Gastrocnemius medialis (tissue), 4 donors: ENCODE measurements at regions not wholly inside any gene's neighbourhood (a gene's known extent, or its start where the extent isn't known, plus 50 kb on each side); places are given as distances from the start of the nearest gene placed in this dataset.
"Not testable (repeated sequence)": the region's sequence is repeated elsewhere in the genome, so short reads cannot be mapped to it uniquely, and the experiment has no call there.

Experiments
- ATAC-seq, 2 donors: fragments of 150-250 bp; one replicate each; pipeline ENCODE4 v1.9.1; 2016
- DNase-seq, 2 donors: peaks; one replicate each; pipeline ENCODE4 v3.0.0-alpha.2; 2019
- H3K27ac ChIP-seq, 4 donors: fragments of 200-600 bp; sonication (generic); 1 replicate in 1 of 4; 2 replicates in 3 of 4; pipeline ENCODE4 v1.5.1; 2016 to 2018; ENCODE audit warnings: mild to moderate bottlenecking in 2 of 4, moderate library complexity in 1 of 4
- H3K27me3 ChIP-seq, 3 donors: fragments of 200-600 bp; sonication (generic) in 2 of 3; 1 replicate in 1 of 3; 2 replicates in 2 of 3; pipeline versions ENCODE4 v1.5.1 to v1.6.0; 2016 to 2019; ENCODE audit warnings: mild to moderate bottlenecking in 1 of 3, moderate library complexity in 1 of 3
- H3K36me3 ChIP-seq, 2 donors: fragments of 200-600 bp; sonication (generic) in 1 of 2; one replicate each; pipeline ENCODE4 v1.5.1; 2017 to 2018
- H3K4me1 ChIP-seq, 2 donors: fragments of 200-600 bp; sonication (generic) in 1 of 2; one replicate each; pipeline ENCODE4 v1.5.1; 2016 to 2017; ENCODE audit warnings: mild to moderate bottlenecking in 2 of 2
- H3K4me3 ChIP-seq, 4 donors: fragments of 200-600 bp; sonication (generic) in 3 of 4; 1 replicate in 1 of 4; 2 replicates in 3 of 4; pipeline ENCODE4 v1.5.1; 2016 to 2019; ENCODE audit warnings: mild to moderate bottlenecking in 2 of 4
- H3K9me3 ChIP-seq, 3 donors: fragments of 200-600 bp; sonication (generic) in 2 of 3; 1 replicate in 1 of 3; 2 replicates in 2 of 3; pipeline ENCODE4 v1.5.1; 2016 to 2019
- POLR2A ChIP-seq, 2 donors: fragments of 450-650 bp; IDR thresholded peaks; one replicate each; pipeline ENCODE4 v1.6.1; 2017; ENCODE audit warnings: antibody characterized with exemption in 2 of 2, mild to moderate bottlenecking in 2 of 2, moderate library complexity in 2 of 2
- in situ Hi-C, 4 donors: fragments of 200-750 bp; cut with MboI; loops; one replicate each; pipeline versions ENCODE4 v1.15.0 to v1.8.0; 2017; ENCODE audit warnings: low sequenced_read_pairs in 4 of 4
- intact Hi-C: fragments of 100-400 bp; cut with DNase I; formaldehyde crosslinking; loops from one replicate; pipeline ENCODE4 v1.15.1; 2023; ENCODE audit warnings: low total_unique reads
- TF ChIP-seq, protein P1 (sequence below), 5 experiments: fragments of 450-650 bp in 3 of 5; fragments of 200-600 bp in 2 of 5; sonication (generic) in 2 of 5; IDR thresholded peaks in 4 of 5; conservative IDR thresholded peaks in 1 of 5; 1 replicate in 4 of 5; 2 replicates in 1 of 5; pipeline ENCODE4 v1.5.1; 2016 to 2019; ENCODE audit warnings: antibody characterized with exemption in 5 of 5, mild to moderate bottlenecking in 3 of 5, moderate library complexity in 3 of 5

DNA sequence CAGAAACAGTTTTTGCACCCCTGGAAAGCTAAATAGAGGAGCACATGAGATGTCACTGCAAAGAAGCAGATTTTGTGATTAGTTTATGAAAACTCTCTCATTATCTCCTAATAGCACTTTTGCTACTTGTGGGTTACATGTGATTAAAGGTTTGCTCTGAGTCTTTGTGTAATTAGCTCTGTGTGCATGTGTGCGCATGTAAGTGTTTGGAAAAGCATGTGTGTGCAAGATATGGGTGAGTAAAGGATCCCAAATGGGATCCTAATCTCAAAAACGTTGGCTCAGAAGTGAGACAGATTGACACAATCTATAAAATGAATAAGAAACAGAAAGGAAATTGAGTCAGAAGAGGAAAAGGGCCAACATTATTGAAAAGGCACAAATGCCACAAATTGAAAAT, 104.5 kb downstream of the SKIDA1 start:
- H3K36me3 ChIP-seq, result no peaks in the 10 kb centered on the region
- H3K27ac ChIP-seq, result no peak overlapping the region
- in situ Hi-C loops, result no loop called here
- no peak overlapping the region for H3K4me3 ChIP-seq
- no peaks in the 10 kb centered on the region for H3K9me3 ChIP-seq
- H3K27me3 ChIP-seq, result no peaks in the 10 kb centered on the region
- no peak for ATAC-seq
- DNase-seq, result no peak
- no peaks in the 10 kb centered on the region for H3K4me1 ChIP-seq
- intact Hi-C loops, result no loop called here
- TF ChIP-seq, protein P1, sequence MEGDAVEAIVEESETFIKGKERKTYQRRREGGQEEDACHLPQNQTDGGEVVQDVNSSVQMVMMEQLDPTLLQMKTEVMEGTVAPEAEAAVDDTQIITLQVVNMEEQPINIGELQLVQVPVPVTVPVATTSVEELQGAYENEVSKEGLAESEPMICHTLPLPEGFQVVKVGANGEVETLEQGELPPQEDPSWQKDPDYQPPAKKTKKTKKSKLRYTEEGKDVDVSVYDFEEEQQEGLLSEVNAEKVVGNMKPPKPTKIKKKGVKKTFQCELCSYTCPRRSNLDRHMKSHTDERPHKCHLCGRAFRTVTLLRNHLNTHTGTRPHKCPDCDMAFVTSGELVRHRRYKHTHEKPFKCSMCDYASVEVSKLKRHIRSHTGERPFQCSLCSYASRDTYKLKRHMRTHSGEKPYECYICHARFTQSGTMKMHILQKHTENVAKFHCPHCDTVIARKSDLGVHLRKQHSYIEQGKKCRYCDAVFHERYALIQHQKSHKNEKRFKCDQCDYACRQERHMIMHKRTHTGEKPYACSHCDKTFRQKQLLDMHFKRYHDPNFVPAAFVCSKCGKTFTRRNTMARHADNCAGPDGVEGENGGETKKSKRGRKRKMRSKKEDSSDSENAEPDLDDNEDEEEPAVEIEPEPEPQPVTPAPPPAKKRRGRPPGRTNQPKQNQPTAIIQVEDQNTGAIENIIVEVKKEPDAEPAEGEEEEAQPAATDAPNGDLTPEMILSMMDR (IDR thresholded peaks at IDR 0.05 in 4 of 5, conservative IDR thresholded peaks at IDR 0.05 in 1 of 5), result no peak
- TF ChIP-seq POLR2A (IDR thresholded peaks at IDR 0.05), result no peak

DNA sequence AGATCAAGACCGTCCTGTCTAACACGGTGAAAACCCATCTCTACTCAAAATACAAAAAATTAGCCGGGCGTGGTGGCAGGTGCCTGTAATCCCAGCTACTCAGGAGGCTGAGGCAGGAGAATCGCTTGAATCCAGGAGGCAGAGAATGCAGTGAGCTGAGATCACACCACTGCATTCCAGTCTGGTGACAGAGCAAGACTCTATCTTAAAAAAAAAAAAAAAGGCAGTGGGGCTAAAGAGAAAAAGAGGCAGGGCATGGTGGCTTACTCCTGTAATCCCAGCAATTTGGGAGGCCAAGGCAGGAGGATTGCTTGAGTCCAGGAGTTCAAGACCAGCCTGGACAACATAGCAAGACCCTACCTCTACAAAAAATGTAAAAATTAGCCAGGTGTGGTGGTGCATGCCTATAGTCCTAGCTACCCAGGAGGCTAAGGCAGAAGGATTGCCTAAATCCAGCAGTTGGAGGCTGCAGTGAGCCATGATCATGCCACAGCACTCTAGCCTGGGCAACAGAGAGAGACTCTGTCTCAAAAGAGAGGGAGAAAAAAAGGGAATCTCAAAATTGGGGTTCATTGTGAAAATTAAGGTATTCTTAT, 106.4 kb downstream of the SKIDA1 start:
- not testable (repeated sequence) for DNase-seq, ATAC-seq, H3K27ac ChIP-seq

DNA sequence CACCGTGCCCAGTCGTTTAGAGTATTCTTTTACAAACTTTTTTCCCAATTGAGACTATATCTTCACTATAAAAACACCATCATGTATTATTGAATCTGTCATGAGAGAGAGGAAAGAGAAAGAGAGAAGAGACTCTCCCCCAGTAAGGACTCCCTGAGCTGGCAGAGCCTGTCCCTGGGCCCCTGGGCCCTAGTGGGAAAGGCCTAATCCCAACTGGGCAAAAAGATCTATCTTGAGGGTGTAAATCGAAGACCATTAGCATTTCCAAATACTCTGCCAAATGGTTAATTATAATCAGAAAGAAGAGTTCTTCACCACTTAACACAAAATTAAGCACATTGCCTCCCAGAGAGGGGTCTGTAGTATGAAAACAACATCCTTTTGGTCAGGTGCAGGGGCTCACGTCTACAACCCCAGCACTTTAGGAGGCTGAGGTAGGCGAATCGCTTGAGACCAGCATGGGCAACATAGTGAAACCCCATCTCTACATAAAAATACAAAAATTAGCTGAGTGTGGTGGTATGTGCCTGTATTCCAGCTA, 108.2 kb downstream of the SKIDA1 start:
- no peaks in the 10 kb centered on the region for H3K9me3 ChIP-seq
- H3K27ac ChIP-seq, result no peak overlapping the region
- ATAC-seq (no peak), DNase-seq (no peak)
- in situ Hi-C loops, result no loop called here
- intact Hi-C loops, result no loop called here
- TF ChIP-seq, protein P1 (IDR thresholded peaks at IDR 0.05 in 4 of 5, conservative IDR thresholded peaks at IDR 0.05 in 1 of 5), result no peak
- TF ChIP-seq POLR2A (IDR thresholded peaks at IDR 0.05), result no peak
- H3K27me3 ChIP-seq, result no peaks in the 10 kb centered on the region
- no peaks in the 10 kb centered on the region for H3K36me3 ChIP-seq
- no peaks in the 10 kb centered on the region for H3K4me1 ChIP-seq
- no peak overlapping the region for H3K4me3 ChIP-seq

More for the DNA sequence above, 106.4 kb downstream of the SKIDA1 start:
- H3K4me1 ChIP-seq, in situ Hi-C loops, H3K27me3 ChIP-seq, intact Hi-C loops, H3K4me3 ChIP-seq, H3K36me3 ChIP-seq, H3K9me3 ChIP-seq: not testable (repeated sequence)

GRCh38 chr10:21413680-21414079, 111.8 kb downstream of the SKIDA1 start:
- H3K4me1 ChIP-seq, result no peaks in the 10 kb centered on the region
- TF ChIP-seq, protein P1 (IDR thresholded peaks at IDR 0.05 in 4 of 5, conservative IDR thresholded peaks at IDR 0.05 in 1 of 5), result no peak
- TF ChIP-seq POLR2A (IDR thresholded peaks at IDR 0.05), result no peak
- in situ Hi-C loops, result no loop called here

GRCh38 chr10:21413268-21413667, 112.2 kb downstream of the SKIDA1 start:
- H3K27ac ChIP-seq, result no peak overlapping the region
- ATAC-seq (no peak), DNase-seq (no peak)
- no peaks in the 10 kb centered on the region for H3K36me3 ChIP-seq
- intact Hi-C loops, result no loop called here
- H3K9me3 ChIP-seq, result no peaks in the 10 kb centered on the region
- no peaks in the 10 kb centered on the region for H3K27me3 ChIP-seq
- no peak for TF ChIP-seq POLR2A (IDR thresholded peaks at IDR 0.05)
- TF ChIP-seq, protein P1 (IDR thresholded peaks at IDR 0.05 in 4 of 5, conservative IDR thresholded peaks at IDR 0.05 in 1 of 5), result no peak
- H3K4me1 ChIP-seq, result no peaks in the 10 kb centered on the region
- in situ Hi-C loops, result no loop called here
- H3K4me3 ChIP-seq, result no peak overlapping the region

More at GRCh38 chr10:21413680-21414079, 111.8 kb downstream of the SKIDA1 start:
- intact Hi-C loops, result no loop called here
- Histone ChIP-seq H3K27ac (no peak overlapping the region), H3K36me3 (no peaks in the 10 kb centered on the region), H3K4me3 (no peak overlapping the region), H3K27me3 (no peaks in the 10 kb centered on the region), H3K9me3 (no peaks in the 10 kb centered on the region)
- DNase-seq (no peak), ATAC-seq (no peak)
